ENCODE measurements at regions not wholly inside any gene's neighbourhood (a gene's known extent, or its start where the extent isn't known, plus 50 kb on each side); places are given as distances from the start of the nearest gene placed in this dataset.

GRCh38 chr1:219862366-219862765, 66.0 kb downstream of the SLC30A10 start:
- TF ChIP-seq POLR2A (IDR thresholded peaks at IDR 0.05) (no peak), CTCF (IDR thresholded peaks at IDR 0.05 in 8 of 11, conservative IDR thresholded peaks at IDR 0.05 in 3 of 11) (no peak)
